Dermis blood vessel endothelial cell (primary cell): ENCODE measurements at regions not wholly inside any gene's neighbourhood (a gene's known extent, or its start where the extent isn't known, plus 50 kb on each side); places are given as distances from the start of the nearest gene placed in this dataset.

ENCODE experiments used
- DNase-seq: peaks from one replicate; pipeline ENCODE4 v3.0.0; 2010

DNA sequence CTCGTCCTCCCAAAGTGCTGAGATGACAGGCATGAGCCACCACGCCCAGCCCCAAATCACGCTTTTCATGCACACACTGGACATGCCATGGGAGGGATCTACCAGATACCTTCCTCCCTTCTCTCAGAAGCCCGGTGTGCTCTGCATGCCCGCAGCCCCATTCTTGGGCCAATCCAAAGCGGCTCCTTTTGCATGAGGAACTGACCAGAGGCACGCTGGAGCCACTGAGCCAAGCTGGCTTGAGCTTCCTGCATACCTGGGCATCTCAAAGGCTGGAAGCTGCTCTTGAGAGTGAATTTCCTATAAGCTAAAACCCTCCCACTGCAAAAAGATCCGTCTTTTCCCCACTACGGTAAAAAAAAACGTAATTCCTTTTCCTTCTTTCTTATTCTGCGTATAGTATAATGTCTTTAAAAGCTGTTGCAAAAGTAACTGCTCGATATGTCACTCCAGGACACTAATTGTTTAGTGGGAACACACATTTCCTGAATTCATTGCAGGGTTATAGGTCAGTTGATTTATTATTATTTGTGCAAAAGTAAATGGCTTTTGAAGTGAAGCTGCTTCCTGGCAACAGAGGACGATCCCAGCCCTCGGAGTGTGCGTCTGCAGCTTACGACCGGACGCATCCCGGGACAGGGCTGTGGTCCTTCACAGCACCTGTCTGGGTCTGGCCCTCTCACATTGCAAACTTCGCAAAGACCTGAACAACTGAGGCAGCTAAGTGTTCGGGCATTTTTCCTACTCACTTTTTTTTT is 61.8 kb upstream of the ETS2 start:
- DNase-seq: peak; percentile 77

DNA sequence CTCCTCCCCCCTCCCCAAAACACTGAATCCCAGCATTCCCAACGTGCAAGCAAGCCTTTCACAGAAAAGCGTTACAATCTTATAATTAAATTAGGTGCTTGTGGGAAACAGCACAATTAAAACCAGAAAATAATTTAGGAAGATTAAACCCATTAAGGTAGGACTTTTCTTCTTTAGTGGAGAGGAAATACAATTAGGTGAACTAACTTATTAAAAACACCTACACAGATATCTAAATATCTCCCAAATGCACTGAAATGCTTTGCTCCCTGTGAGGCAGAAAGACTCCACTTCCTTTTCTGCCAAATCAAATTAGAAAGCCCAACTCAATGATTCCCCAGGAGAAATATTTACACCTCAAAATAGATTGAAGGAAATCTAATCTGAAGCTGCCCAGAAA is 60.9 kb upstream of the ETS2 start:
- no peak for DNase-seq

DNA sequence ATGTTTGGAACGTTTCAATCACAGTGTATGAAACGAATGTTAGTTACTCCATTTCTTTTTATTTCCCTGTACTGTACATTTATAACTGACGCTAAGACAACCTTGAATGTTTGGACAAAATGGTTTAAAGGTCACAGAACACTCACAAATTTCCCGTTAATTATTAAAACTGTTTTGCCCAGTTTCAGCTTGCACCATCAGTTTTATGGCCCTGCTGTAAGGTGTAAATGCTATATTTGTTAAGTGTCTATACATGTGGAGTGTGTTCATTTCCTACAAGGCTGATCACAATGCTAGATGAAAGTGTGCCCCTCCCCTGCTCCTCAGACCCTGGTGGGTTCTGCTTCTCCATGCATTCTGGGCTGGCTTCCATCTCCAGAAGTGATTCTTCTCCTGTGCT is 57.9 kb upstream of the ETS2 start:
- no peak for DNase-seq

DNA sequence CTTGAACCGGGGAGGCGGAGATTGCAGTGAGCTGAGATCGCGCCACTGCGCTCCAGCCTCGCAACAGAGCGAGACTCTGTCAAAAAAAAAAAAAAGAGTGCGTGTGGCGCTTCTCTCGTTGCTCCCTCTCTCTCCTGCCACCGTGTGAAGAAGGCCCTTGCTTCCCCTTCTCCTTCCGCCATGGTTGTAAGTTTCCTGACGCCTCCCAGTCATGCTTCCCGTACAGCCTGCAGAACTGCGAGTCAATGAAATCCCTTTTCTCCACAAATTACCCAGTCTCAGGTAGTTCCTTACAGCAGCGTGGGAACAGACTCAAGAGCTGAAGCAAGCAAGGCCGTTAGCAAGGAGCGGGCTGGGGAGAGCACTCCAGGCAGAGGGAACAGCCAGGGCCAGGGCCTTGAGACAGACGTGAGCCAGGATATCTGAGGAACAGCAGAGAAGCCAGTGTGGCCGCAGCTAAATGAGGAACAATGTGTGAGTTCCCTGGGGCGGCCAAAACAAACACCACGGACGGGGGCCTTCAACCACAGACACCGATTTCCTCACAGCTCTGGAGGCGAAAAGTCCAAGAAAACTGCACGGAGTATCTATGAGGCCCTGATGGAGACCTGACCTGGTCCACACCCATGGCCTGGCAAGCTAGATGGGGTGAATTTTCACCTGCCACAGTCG is 54.2 kb upstream of the ETS2 start:
- DNase-seq: no peak

DNA sequence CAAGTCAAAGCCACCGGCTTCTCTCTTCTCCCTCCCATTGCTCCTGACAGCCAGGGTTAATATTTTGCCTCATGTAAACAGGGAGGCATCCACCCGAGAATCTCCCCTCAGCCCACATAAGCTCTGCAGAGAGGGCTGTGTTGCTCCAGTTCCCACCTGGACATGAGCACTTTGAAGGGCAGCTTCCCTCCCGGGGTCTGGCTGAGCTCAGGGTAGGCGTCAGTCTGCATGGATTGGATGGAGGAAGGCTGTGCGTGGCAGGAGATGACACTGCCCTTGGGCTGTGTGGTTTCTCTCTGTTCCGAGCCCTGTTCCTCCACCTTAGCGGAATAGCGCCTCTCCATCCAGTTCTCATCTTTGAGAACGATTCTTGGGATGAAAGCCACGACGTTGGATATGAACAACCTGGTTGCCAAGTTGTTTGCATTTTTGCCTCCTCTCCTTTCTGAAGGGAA is 53.7 kb upstream of the ETS2 start:
- DNase-seq: no peak

DNA sequence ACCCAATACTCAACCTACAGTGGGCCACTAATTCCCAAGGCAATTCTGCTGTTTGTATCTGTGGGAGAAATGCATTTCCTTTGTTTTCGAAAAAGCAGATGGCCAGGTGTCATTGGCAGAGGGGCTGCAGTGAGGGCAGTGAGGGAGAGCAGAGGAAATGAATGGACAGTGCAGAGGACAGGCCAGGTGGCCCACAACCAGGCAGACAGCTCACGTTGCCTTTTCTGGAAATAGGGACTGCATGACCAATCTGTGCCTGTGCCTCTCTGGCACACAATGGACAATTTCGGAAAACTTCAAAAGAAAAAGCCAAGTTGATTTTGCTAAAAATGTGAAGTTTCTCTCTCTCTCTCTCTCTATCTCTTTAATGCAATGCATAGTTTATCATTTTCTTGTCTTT is 52.6 kb upstream of the ETS2 start:
- DNase-seq: no peak

DNA sequence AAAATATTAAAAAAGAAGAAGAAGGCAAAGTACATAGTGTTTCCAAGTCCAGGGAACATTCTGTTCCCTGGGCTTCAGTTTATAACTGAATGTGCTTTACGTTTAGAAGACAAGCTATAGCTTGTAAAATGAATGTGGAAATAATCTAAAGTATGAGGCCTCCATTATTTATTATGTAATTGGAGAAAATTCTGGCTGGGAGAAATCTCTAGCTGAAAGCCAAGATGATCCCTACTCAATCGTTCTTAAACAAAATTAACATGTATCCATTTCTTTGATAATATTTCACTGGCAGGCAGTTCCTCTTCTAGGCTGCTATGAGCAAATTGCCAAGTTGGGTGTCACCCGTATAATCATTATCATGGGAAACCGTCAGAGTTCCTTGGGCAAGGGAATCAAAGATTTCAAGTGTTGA is 52.2 kb upstream of the ETS2 start:
- DNase-seq: no peak
